BLaER1 treated with 17β-estradiol and CSF1 and Interleukin-3, amounts not matched to agents 10 nM and 100 nM (cell line): ENCODE measurements at regions not wholly inside any gene's neighbourhood (a gene's known extent, or its start where the extent isn't known, plus 50 kb on each side); places are given as distances from the start of the nearest gene placed in this dataset.

Experiments
- H3K27ac ChIP-seq, 11 experiments: shearing (Covaris generic); formaldehyde crosslinking; 2 replicates each; pipeline ENCODE4 v1.8.1; 2022
- H3K27me3 ChIP-seq, 11 experiments: shearing (Covaris generic); formaldehyde crosslinking; 2 replicates each; pipeline ENCODE4 v1.8.1; 2022
- H3K36me3 ChIP-seq, 11 experiments: shearing (Covaris generic); formaldehyde crosslinking; 2 replicates each; pipeline ENCODE4 v1.8.1; 2022
- H3K4me1 ChIP-seq, 10 experiments: shearing (Covaris generic); formaldehyde crosslinking; 2 replicates each; pipeline ENCODE4 v1.8.1; 2022
- H3K4me2 ChIP-seq, 11 experiments: shearing (Covaris generic); formaldehyde crosslinking; 2 replicates each; pipeline ENCODE4 v1.8.1; 2022
- H3K4me3 ChIP-seq, 10 experiments: shearing (Covaris generic); formaldehyde crosslinking; 2 replicates each; pipeline ENCODE4 v1.8.1; 2022
- H3K9ac ChIP-seq, 11 experiments: shearing (Covaris generic); formaldehyde crosslinking; 2 replicates each; pipeline ENCODE4 v1.8.1; 2022
- H3K9me3 ChIP-seq, 11 experiments: shearing (Covaris generic); formaldehyde crosslinking; replicated peaks in 1 of 11; 2 replicates each; pipeline ENCODE4 v1.8.1; 2022
- H4K20me1 ChIP-seq, 11 experiments: shearing (Covaris generic); formaldehyde crosslinking; 2 replicates each; pipeline ENCODE4 v1.8.1; 2022
- Cebpa-rat ChIP-seq, 11 experiments: shearing (Covaris generic); IDR thresholded peaks; 2 replicates each; pipeline ENCODE4 v1.8.1; 2022

DNA sequence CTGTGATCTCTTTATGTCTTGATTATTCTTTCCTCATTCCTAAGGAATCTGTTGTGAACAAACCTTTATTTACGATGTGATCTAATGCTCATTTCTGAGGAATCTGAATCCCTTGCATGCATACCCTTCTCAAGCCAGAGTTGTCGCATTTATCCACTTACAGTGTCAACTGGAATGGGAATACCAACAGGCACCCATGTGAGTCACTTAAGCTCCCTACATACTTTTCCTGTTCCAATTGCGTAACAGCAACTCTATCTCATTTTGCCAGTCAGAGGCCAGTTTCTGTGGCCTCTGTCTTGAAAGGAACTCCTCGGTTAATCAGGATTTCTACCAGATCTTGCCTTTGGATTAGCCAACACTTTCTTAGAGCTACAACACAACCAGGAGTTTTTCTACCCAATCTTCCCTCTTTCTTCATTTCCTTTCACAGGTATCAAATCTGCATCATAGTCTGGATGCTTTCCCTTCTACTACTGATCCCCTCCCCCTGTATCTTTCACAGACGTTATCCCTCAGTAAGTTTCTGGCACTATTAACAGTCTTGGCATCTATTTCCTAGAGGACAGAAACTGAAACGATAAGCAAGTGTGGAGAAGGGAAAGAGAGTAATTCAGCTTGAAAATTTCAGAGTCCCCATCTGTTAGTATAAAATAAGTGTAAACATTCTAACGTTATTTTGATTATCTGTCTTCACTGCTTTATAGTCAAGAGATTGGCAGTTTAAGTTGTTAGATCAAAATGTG, 66.8 kb upstream of the BCHE start:
- Histone ChIP-seq H3K9ac (no peak overlapping the region), H3K9me3 (no peaks in the 10 kb centered on the region), H3K4me1 (no peaks in the 10 kb centered on the region), H3K27ac (no peak overlapping the region), H3K36me3 (no peaks in the 10 kb centered on the region), H3K27me3 (no peaks in the 10 kb centered on the region), H3K4me2 (no peak overlapping the region), H3K4me3 (no peak overlapping the region), H4K20me1 (no peaks in the 10 kb centered on the region)
- peak in 1 of 11 experiments; percentile 49; a peak in 1 of 22 replicates for TF ChIP-seq Cebpa-rat (IDR thresholded peaks at IDR 0.05)

GRCh38 chr3:165899066-165899465, 61.8 kb upstream of the BCHE start:
- Histone ChIP-seq H3K27me3 (no peaks in the 10 kb centered on the region), H3K36me3 (no peaks in the 10 kb centered on the region), H3K4me3 (no peak overlapping the region), H3K4me1 (no peaks in the 10 kb centered on the region), H3K4me2 (no peak overlapping the region), H3K9me3 (no peaks in the 10 kb centered on the region), H3K9ac (no peak overlapping the region), H4K20me1 (no peaks in the 10 kb centered on the region), H3K27ac (no peak overlapping the region)
- no peak for TF ChIP-seq Cebpa-rat (IDR thresholded peaks at IDR 0.05)

DNA sequence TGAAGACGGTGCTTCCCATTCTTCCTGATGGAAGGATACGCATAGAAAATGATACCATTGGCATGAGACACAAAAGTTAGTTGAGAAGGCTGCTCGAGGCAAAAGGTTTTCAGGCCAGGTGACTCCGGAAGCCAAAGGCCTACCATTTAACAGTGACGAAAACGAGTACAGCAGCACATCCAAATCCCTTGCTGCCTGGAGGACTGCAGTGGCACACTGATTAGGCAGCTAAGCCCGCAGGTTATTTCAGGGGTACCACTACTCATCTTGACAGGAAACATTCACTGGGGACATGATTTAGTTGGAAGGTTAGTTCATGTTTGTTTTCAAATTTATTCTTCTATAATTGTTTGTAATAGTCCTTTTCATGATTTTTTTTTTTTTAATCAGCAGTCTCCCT, 59.9 kb upstream of the BCHE start:
- H3K4me3 ChIP-seq = no peak overlapping the region
- H3K9me3 ChIP-seq = no peaks in the 10 kb centered on the region
- H4K20me1 ChIP-seq = no peaks in the 10 kb centered on the region
- no peak for TF ChIP-seq Cebpa-rat (IDR thresholded peaks at IDR 0.05)
- no peak overlapping the region for H3K27ac ChIP-seq
- H3K9ac ChIP-seq = no peak overlapping the region
- no peaks in the 10 kb centered on the region for H3K4me1 ChIP-seq
- H3K27me3 ChIP-seq = no peaks in the 10 kb centered on the region
- H3K4me2 ChIP-seq = no peak overlapping the region
- no peaks in the 10 kb centered on the region for H3K36me3 ChIP-seq

GRCh38 chr3:165895919-165896318, 58.7 kb upstream of the BCHE start:
- Histone ChIP-seq H3K36me3 (no peaks in the 10 kb centered on the region), H4K20me1 (no peaks in the 10 kb centered on the region), H3K4me2 (no peak overlapping the region), H3K4me1 (no peaks in the 10 kb centered on the region), H3K4me3 (no peak overlapping the region), H3K9me3 (no peaks in the 10 kb centered on the region), H3K9ac (no peak overlapping the region), H3K27me3 (no peaks in the 10 kb centered on the region), H3K27ac (no peak overlapping the region)
- no peak for TF ChIP-seq Cebpa-rat (IDR thresholded peaks at IDR 0.05)

DNA sequence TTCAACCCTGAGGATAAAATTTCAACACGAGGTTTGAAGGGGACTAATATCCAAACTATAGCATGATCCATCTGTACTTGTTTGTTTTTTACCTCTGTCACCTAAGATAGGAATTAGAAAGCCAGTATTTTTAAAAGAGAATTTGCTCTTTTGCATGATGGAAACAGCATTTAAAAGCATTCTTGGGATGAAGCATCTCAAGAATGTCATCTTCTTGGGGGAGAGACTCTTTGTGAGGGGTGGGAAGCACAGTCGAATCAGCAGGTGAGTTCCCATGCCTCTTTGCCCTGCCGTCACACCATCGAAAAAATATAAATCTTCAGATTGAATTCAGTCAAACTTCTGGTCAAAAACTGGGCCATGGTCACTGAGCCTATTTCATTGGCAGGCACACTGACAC, 55.3 kb upstream of the BCHE start:
- Histone ChIP-seq H3K9me3 (no peaks in the 10 kb centered on the region), H3K4me2 (no peak overlapping the region), H3K9ac (no peak overlapping the region), H3K27ac (no peak overlapping the region), H3K4me3 (no peak overlapping the region), H4K20me1 (no peaks in the 10 kb centered on the region), H3K36me3 (no peaks in the 10 kb centered on the region), H3K27me3 (no peaks in the 10 kb centered on the region), H3K4me1 (no peaks in the 10 kb centered on the region)
- no peak for TF ChIP-seq Cebpa-rat (IDR thresholded peaks at IDR 0.05)
